SK-N-SH (cell line): ENCODE measurements at regions not wholly inside any gene's neighbourhood (a gene's known extent, or its start where the extent isn't known, plus 50 kb on each side); places are given as distances from the start of the nearest gene placed in this dataset.

ENCODE experiments used
- CTCF ChIA-PET: fragments of 300-600, 350-600 bp; formaldehyde crosslinking; extraction: SDS; loops from one replicate; lab custom pipeline; 2021; lab: Yijun Ruan, JAX
- POLR2A ChIA-PET: fragments of 350-600 bp; sonication (Branson Sonifier 250); formaldehyde crosslinking; extraction: SDS; loops from one replicate; lab custom pipeline; 2020; ENCODE audit warnings: antibody characterized with exemption, inconsistent platforms; lab: Yijun Ruan, JAX
- DNase-seq: peaks from one replicate; pipeline ENCODE4 v3.0.0; 2012
- H2AFZ ChIP-seq: fragments of 200-600 bp; sonication (generic); 2 replicates; pipeline ENCODE4 v1.8.1; 2016; ENCODE audit warnings: antibody characterized with exemption, mild to moderate bottlenecking, low read depth
- H3F3A ChIP-seq: fragments of 200-600 bp; sonication (generic); replicated peaks from 2 replicates; pipeline ENCODE3; 2016; ENCODE audit warnings: antibody characterized with exemption, mild to moderate bottlenecking; ENCODE audit not compliant: insufficient read depth
- H3K27ac ChIP-seq, 2 experiments: fragments of 200-500 bp in 1 of 2; fragments of 200-600 bp in 1 of 2; sonication (Bioruptor generic) in 1 of 2; sonication (generic), shearing (Covaris generic) in 1 of 2; 2 replicates each; pipeline versions ENCODE4 v1.5.1 to v1.6.1; 2014 to 2016; ENCODE audit warnings: low read depth in 2 of 2, inconsistent platforms in 1 of 2, low read length in 1 of 2, mild to moderate bottlenecking in 1 of 2, mixed read lengths in 1 of 2
- H3K27me3 ChIP-seq: fragments of 200-600 bp; sonication (generic), shearing (Covaris generic); 2 replicates; pipeline ENCODE4 v1.6.1; 2016; ENCODE audit warnings: mixed run types; ENCODE audit not compliant: insufficient read depth
- H3K36me3 ChIP-seq, 2 experiments: fragments of 200-500 bp in 1 of 2; fragments of 200-600 bp in 1 of 2; sonication (Bioruptor generic) in 1 of 2; sonication (generic) in 1 of 2; replicated peaks in 1 of 2; 2 replicates each; pipeline versions ENCODE3 to v1.5.1; 2014 to 2016; ENCODE audit warnings: low read length in 1 of 2, mild to moderate bottlenecking in 1 of 2; ENCODE audit not compliant: insufficient read depth in 2 of 2, control insufficient read depth in 1 of 2
- H3K4me1 ChIP-seq, 2 experiments: fragments of 200-500 bp in 1 of 2; fragments of 200-600 bp in 1 of 2; sonication (Bioruptor generic) in 1 of 2; sonication (generic), shearing (Covaris generic) in 1 of 2; 2 replicates each; pipeline versions ENCODE4 v1.5.1 to v1.6.1; 2014 to 2016; ENCODE audit warnings: low read depth in 1 of 2, low read length in 1 of 2, mixed run types in 1 of 2; ENCODE audit not compliant: insufficient read depth in 2 of 2, control insufficient read depth in 1 of 2
- H3K4me2 ChIP-seq: fragments of 200-600 bp; sonication (generic), shearing (Covaris generic); 2 replicates; pipeline ENCODE4 v1.6.1; 2017; ENCODE audit warnings: mixed run types
- H3K4me3 ChIP-seq, 2 experiments: fragments of 200-500 bp in 1 of 2; fragments of 200-600 bp in 1 of 2; sonication (Bioruptor generic) in 1 of 2; sonication (generic), shearing (Covaris generic) in 1 of 2; 2 replicates each; pipeline versions ENCODE4 v1.5.1 to v1.8.1; 2014 to 2016; ENCODE audit warnings: low read depth in 2 of 2, inconsistent platforms in 1 of 2, low read length in 1 of 2, mild to moderate bottlenecking in 1 of 2, mixed read lengths in 1 of 2, moderate library complexity in 1 of 2
- H3K79me2 ChIP-seq: fragments of 200-600 bp; sonication (generic); 2 replicates; pipeline ENCODE4 v1.8.1; 2017; ENCODE audit warnings: mild to moderate bottlenecking; ENCODE audit not compliant: insufficient read depth
- H3K9ac ChIP-seq: fragments of 200-600 bp; sonication (generic); 2 replicates; pipeline ENCODE4 v1.6.1; 2017; ENCODE audit warnings: mixed run types
- H3K9me2 ChIP-seq: fragments of 200-600 bp; sonication (generic); 2 replicates; pipeline ENCODE4 v1.6.1; 2017; ENCODE audit warnings: mixed run types
- H3K9me3 ChIP-seq: fragments of 200-600 bp; sonication (generic); 2 replicates; pipeline ENCODE4 v1.6.1; 2017; ENCODE audit warnings: mixed run types, mild to moderate bottlenecking, moderate library complexity
- H4K20me1 ChIP-seq: fragments of 200-600 bp; sonication (generic); 2 replicates; pipeline ENCODE4 v1.6.1; 2017; ENCODE audit warnings: mild to moderate bottlenecking, mixed run types; ENCODE audit not compliant: insufficient read depth
- ELF1 ChIP-seq: IDR thresholded peaks from 2 replicates; pipeline ENCODE4 v1.4.0; 2012
- FOSL2 ChIP-seq: IDR thresholded peaks from 2 replicates; pipeline ENCODE4 v1.4.0; 2012; ENCODE audit warnings: low read depth, mild to moderate bottlenecking, moderate library complexity, borderline replicate concordance
- FOXJ3 ChIP-seq: sonication (generic); formaldehyde crosslinking; IDR thresholded peaks from 2 replicates; pipeline ENCODE4 v1.5.1; 2020; ENCODE audit warnings: mild to moderate bottlenecking, missing genetic modification reagents
- FOXM1 ChIP-seq: IDR thresholded peaks from 2 replicates; pipeline ENCODE4 v1.4.0; 2012; ENCODE audit warnings: low read depth, mild to moderate bottlenecking
- GATA2 ChIP-seq: sonication (generic); formaldehyde crosslinking; IDR thresholded peaks from 2 replicates; pipeline ENCODE4 v1.5.0; 2020; ENCODE audit warnings: mild to moderate bottlenecking, missing genetic modification reagents
- IRF3 ChIP-seq: fragments of 150-350 bp; IDR thresholded peaks from 2 replicates; pipeline ENCODE4 v1.6.1; 2016; ENCODE audit warnings: mild to moderate bottlenecking, low read depth, low read length
- JUND ChIP-seq: IDR thresholded peaks from 2 replicates; pipeline ENCODE4 v1.4.0; 2012
- MAX ChIP-seq: IDR thresholded peaks from 2 replicates; pipeline ENCODE4 v1.4.0; 2012; ENCODE audit warnings: low read depth
- MEF2A ChIP-seq: IDR thresholded peaks from 2 replicates; pipeline ENCODE4 v1.4.0; 2012; ENCODE audit warnings: low read depth, borderline replicate concordance
- MXI1 ChIP-seq: IDR thresholded peaks from 2 replicates; pipeline ENCODE4 v1.6.1; 2012; ENCODE audit warnings: mild to moderate bottlenecking, low read depth, low read length, improper control_type of control experiment
- NFIC ChIP-seq: IDR thresholded peaks from 2 replicates; pipeline ENCODE4 v1.4.0; 2012; ENCODE audit warnings: borderline replicate concordance
- NRF1 ChIP-seq: IDR thresholded peaks from 2 replicates; pipeline ENCODE4 v1.6.1; 2012; ENCODE audit warnings: low read depth, mild to moderate bottlenecking, low read length
- RAD21 ChIP-seq: IDR thresholded peaks from 2 replicates; pipeline ENCODE4 v1.6.1; 2012; ENCODE audit warnings: mild to moderate bottlenecking, low read length
- RCOR1 ChIP-seq: fragments of 150-350 bp; IDR thresholded peaks from 2 replicates; pipeline ENCODE4 v1.6.1; 2017; ENCODE audit warnings: antibody characterized with exemption, low read length
- RXRA ChIP-seq: IDR thresholded peaks from 2 replicates; pipeline ENCODE4 v1.4.0; 2012; ENCODE audit warnings: low read depth, mild to moderate bottlenecking, borderline replicate concordance
- SIN3A ChIP-seq: IDR thresholded peaks from 2 replicates; pipeline ENCODE4 v1.6.1; 2012; ENCODE audit warnings: low read depth, mild to moderate bottlenecking, low read length, moderate library complexity, borderline replicate concordance
- SMC3 ChIP-seq: IDR thresholded peaks from 2 replicates; pipeline ENCODE4 v1.6.1; 2012; ENCODE audit warnings: low read depth, low read length, improper control_type of control experiment
- TAF1 ChIP-seq: IDR thresholded peaks from 2 replicates; pipeline ENCODE4 v1.6.1; 2012; ENCODE audit warnings: low read depth, mild to moderate bottlenecking, low read length, moderate library complexity, borderline replicate concordance
- TCF12 ChIP-seq: IDR thresholded peaks from 2 replicates; pipeline ENCODE4 v1.4.0; 2012
- TEAD4 ChIP-seq: IDR thresholded peaks from 2 replicates; pipeline ENCODE4 v1.4.0; 2012; ENCODE audit warnings: mild to moderate bottlenecking, borderline replicate concordance; ENCODE audit not compliant: insufficient read depth
- USF1 ChIP-seq: IDR thresholded peaks from 2 replicates; pipeline ENCODE4 v1.4.0; 2012; ENCODE audit warnings: low read depth, borderline replicate concordance
- YY1 ChIP-seq: IDR thresholded peaks from 2 replicates; pipeline ENCODE4 v1.4.0; 2012; ENCODE audit warnings: low read depth, mild to moderate bottlenecking
- ZBTB33 ChIP-seq: IDR thresholded peaks from 2 replicates; pipeline ENCODE4 v1.4.0; 2012; ENCODE audit warnings: low read depth, borderline replicate concordance
- WGBS: methylation state at CpG from one replicate; pipeline ENCODE4 v1.1.6; 2017; ENCODE audit warnings: low lambda C conversion rate; 5-methylcytosine and 5-hydroxymethylcytosine counted together

- CTCF ChIA-PET, result interaction anchor here (1.3 kb wide), 1 partner anchor 85 kb away, joined by 3 read pairs; no protein-coding TSS in a partner anchor
- Histone ChIP-seq H3K9me3 (no peaks in the 10 kb centered on the region), H2AFZ (no peak overlapping the region), H3K4me1 (peaks cover 8 to 59% of the 10 kb centered on the region in 2 experiments; a peak in 3 of 4 replicates), H3K9me2 (no peaks in the 10 kb centered on the region), H3K79me2 (no peaks in the 10 kb centered on the region), H3K27ac (no peak overlapping the region), H3K27me3 (no peaks in the 10 kb centered on the region), H4K20me1 (peaks cover 11% of the 10 kb centered on the region; the same call in 1 of the 2 replicates), H3K36me3 (no peaks in the 10 kb centered on the region), H3K4me2 (no peak overlapping the region), H3F3A (no peaks in the 10 kb centered on the region), H3K4me3 (no peak overlapping the region), H3K9ac (no peak overlapping the region)
- WGBS, result 79% methylated on average over 3 of the region's 3 CpGs
- TF ChIP-seq TEAD4 (no peak), FOXM1 (no peak), JUND (no peak), IRF3 (no peak), ELF1 (no peak), RCOR1 (no peak), SMC3 (no peak), NRF1 (no peak), MAX (no peak), TCF12 (no peak), RXRA (no peak), USF1 (no peak), NFIC (no peak), FOXJ3 (CRISPR knock-in tag) (no peak), TAF1 (no peak)
- POLR2A ChIA-PET, result no interaction called here
- no peak for DNase-seq
These were observed 77.6 kb downstream of the PITPNM2 start for GRCh38 chr12:123073292-123073691.

- Histone ChIP-seq H3K4me1 (peaks cover 5 to 48% of the 10 kb centered on the region in 2 experiments; a peak in 3 of 4 replicates), H3K79me2 (no peaks in the 10 kb centered on the region), H3K4me3 (no peak overlapping the region), H3K4me2 (no peak overlapping the region), H3F3A (no peaks in the 10 kb centered on the region), H3K27me3 (no peaks in the 10 kb centered on the region), H2AFZ (no peak overlapping the region), H3K9me2 (no peaks in the 10 kb centered on the region), H3K36me3 (no peaks in the 10 kb centered on the region), H3K9me3 (no peaks in the 10 kb centered on the region), H3K27ac (no peak overlapping the region), H4K20me1 (peaks cover 11% of the 10 kb centered on the region; the same call in 1 of the 2 replicates), H3K9ac (no peak overlapping the region)
- ChIA-PET POLR2A (no interaction called here), CTCF (interaction anchor here (1.3 kb wide), 1 partner anchor 84 kb away, joined by 3 read pairs; no protein-coding TSS in a partner anchor)
- 96% methylated on average over 5 of the region's 5 CpGs for WGBS
- DNase-seq, result no peak
- no peak for TF ChIP-seq MEF2A
- no peak for TF ChIP-seq IRF3
- no peak for TF ChIP-seq MXI1
- TF ChIP-seq SIN3A, result no peak
- TF ChIP-seq RCOR1, result no peak
- no peak for TF ChIP-seq ZBTB33
- TF ChIP-seq GATA2 (CRISPR knock-in tag), result no peak
- TF ChIP-seq RAD21, result no peak
- TF ChIP-seq TAF1, result no peak
- TF ChIP-seq SMC3, result no peak
- no peak for TF ChIP-seq YY1
- TF ChIP-seq FOSL2, result no peak
- TF ChIP-seq FOXM1, result no peak
These were observed 79.0 kb downstream of the PITPNM2 start for GRCh38 chr12:123071857-123072256.
